K562 (cell line): ENCODE measurements at regions not wholly inside any gene's neighbourhood (a gene's known extent, or its start where the extent isn't known, plus 50 kb on each side); places are given as distances from the start of the nearest gene placed in this dataset.
"Not testable (repeated sequence)": the region's sequence is repeated elsewhere in the genome, so short reads cannot be mapped to it uniquely, and the experiment has no call there.

ENCODE experiments used
- ATAC-seq: fragments of 200-7000 bp; cut with Tn5 transposase; 3 replicates; pipeline ENCODE4 v1.9.1; 2020; ENCODE audit warnings: moderate library complexity
- BruUV-seq: library from RNA; stranded (reverse); fragments of 400-500 nt; replicated peaks from 2 replicates; lab custom pipeline; 2021; lab: Mats Ljungman, UMichigan
- CTCF ChIA-PET: fragments of 300-600 bp; formaldehyde crosslinking; extraction: SDS; loops from one replicate; lab custom pipeline; 2021; ENCODE audit warnings: low intra/inter-chr PET ratio; lab: Yijun Ruan, JAX
- POLR2A ChIA-PET: fragments of 300-600, 350-650 bp; sonication (Branson Sonifier 250); formaldehyde crosslinking; extraction: SDS; loops from one replicate; lab custom pipeline; 2021; ENCODE audit warnings: antibody characterized with exemption, inconsistent platforms; lab: Yijun Ruan, JAX
- DNase-seq, 4 experiments: peaks; one replicate each; pipeline versions ENCODE4 v3.0.0 to v3.0.0-alpha.2; 2011 to 2018; ENCODE audit warnings: low spot score in 3 of 4, mixed read lengths in 3 of 4; ENCODE audit errors: extremely low read depth in 1 of 4
- FAIRE-seq: peaks from 2 replicates; lab custom pipeline; 2011; peaks lifted over from hg19 to GRCh38; lab: Jason Lieb, UNC
- H2AFZ ChIP-seq: 2 replicates; pipeline ENCODE4 v1.6.0; 2011; ENCODE audit warnings: low read depth, low read length, control low read depth, inconsistent platforms
- H3K27ac ChIP-seq: fragments of 200-600 bp; 3 replicates; pipeline ENCODE4 v1.8.0; 2011; ENCODE audit warnings: low read depth, mild to moderate bottlenecking, control low read depth, inconsistent platforms, low read length, moderate library complexity, mixed read lengths; ENCODE audit errors: extremely low read depth
- H3K27me3 ChIP-seq, 2 experiments: fragments of 300-600 bp in 1 of 2; 2 replicates in 1 of 2; 3 replicates in 1 of 2; pipeline versions ENCODE4 v1.6.0 to v1.8.0; 2011; ENCODE audit warnings: inconsistent platforms in 2 of 2, low read length in 2 of 2, mild to moderate bottlenecking in 1 of 2, mixed read lengths in 1 of 2, moderate library complexity in 1 of 2; ENCODE audit not compliant: control insufficient read depth in 2 of 2, insufficient read depth in 2 of 2
- H3K36me3 ChIP-seq: fragments of 300-600 bp; 3 replicates; pipeline ENCODE4 v1.8.0; 2011; ENCODE audit warnings: mild to moderate bottlenecking, low read length, inconsistent platforms; ENCODE audit not compliant: control insufficient read depth, insufficient read depth
- H3K4me1 ChIP-seq, 2 experiments: fragments of 200-600 bp in 1 of 2; replicated peaks in 1 of 2; 2 replicates in 1 of 2; 3 replicates in 1 of 2; pipeline versions ENCODE4 v1.5.1 to v1.8.0; 2011; ENCODE audit warnings: inconsistent platforms in 2 of 2, low read length in 2 of 2, mild to moderate bottlenecking in 1 of 2, mixed read lengths in 1 of 2, moderate library complexity in 1 of 2; ENCODE audit not compliant: control insufficient read depth in 2 of 2, insufficient read depth in 2 of 2
- H3K4me2 ChIP-seq: 2 replicates; pipeline ENCODE4 v1.6.1; 2011; ENCODE audit warnings: low read length, control low read depth, inconsistent platforms, mixed read lengths; ENCODE audit not compliant: insufficient read depth
- H3K4me3 ChIP-seq: fragments of 200-600 bp; sonication (generic), shearing (Covaris generic); 2 replicates; pipeline ENCODE4 v1.5.1; 2016; ENCODE audit warnings: control low read depth, inconsistent platforms
- H3K79me2 ChIP-seq: fragments of 200-600 bp; 3 replicates; pipeline ENCODE4 v1.8.0; 2011; ENCODE audit warnings: low read length, inconsistent platforms; ENCODE audit not compliant: control insufficient read depth, insufficient read depth
- H3K9ac ChIP-seq, 2 experiments: 2 replicates each; pipeline versions ENCODE4 v1.6.0 to v1.6.1; 2011; ENCODE audit warnings: low read depth in 2 of 2, low read length in 2 of 2, control low read depth in 1 of 2, inconsistent platforms in 1 of 2, mild to moderate bottlenecking in 1 of 2, mixed read lengths in 1 of 2; ENCODE audit not compliant: insufficient read depth in 1 of 2
- H3K9me1 ChIP-seq: one replicate; pipeline ENCODE4 v1.6.0; 2011; ENCODE audit warnings: inconsistent platforms, mild to moderate bottlenecking, low read length, moderate library complexity; ENCODE audit not compliant: control insufficient read depth, insufficient read depth
- H3K9me3 ChIP-seq: replicated peaks from 2 replicates; pipeline ENCODE4 v1.5.1; 2011; ENCODE audit warnings: low read depth, low read length, inconsistent platforms; ENCODE audit not compliant: control insufficient read depth, insufficient read depth
- H4K20me1 ChIP-seq: replicated peaks from 2 replicates; pipeline ENCODE4 v1.6.1; 2011; ENCODE audit warnings: low read length, inconsistent platforms, mixed read lengths; ENCODE audit not compliant: control insufficient read depth, insufficient read depth
- CGGBP1 ChIP-seq: fragments of 250-450 bp; sonication (Bioruptor Pico); IDR thresholded peaks from 2 replicates; pipeline ENCODE4 v1.9.0; 2021; ENCODE audit warnings: mild to moderate bottlenecking
- FOXJ3 ChIP-seq: sonication (generic); formaldehyde crosslinking; IDR thresholded peaks from 2 replicates; pipeline ENCODE4 v1.4.0; 2020; ENCODE audit warnings: mild to moderate bottlenecking, missing genetic modification reagents
- KDM1A ChIP-seq, 2 experiments: fragments of 450-650 bp; IDR thresholded peaks; 2 replicates each; pipeline ENCODE4 v1.6.1; 2016; ENCODE audit warnings: mild to moderate bottlenecking in 2 of 2
- KDM5B ChIP-seq: fragments of 200-600 bp; sonication (generic); IDR thresholded peaks from 2 replicates; pipeline ENCODE4 v1.6.1; 2012; ENCODE audit warnings: low read depth, mild to moderate bottlenecking, moderate library complexity, low read length, control low read depth, inconsistent platforms; ENCODE audit not compliant: insufficient replicate concordance
- SMARCA4 ChIP-seq: fragments of 450-650 bp; IDR thresholded peaks from 2 replicates; pipeline ENCODE4 v1.6.1; 2016
- ZNF512 ChIP-seq: IDR thresholded peaks from 2 replicates; pipeline ENCODE4 v1.6.1; 2016; ENCODE audit warnings: missing genetic modification characterization, missing compliant biosample characterization
- WGBS: fragments of 100-300 bp; shearing (Covaris generic); methylation state at CpG from one replicate; pipeline ENCODE4 v1.1.6; 2016; ENCODE audit warnings: low coverage, mixed read lengths; ENCODE audit not compliant: insufficient coverage; ENCODE audit errors: missing lambda C conversion rate; 5-methylcytosine and 5-hydroxymethylcytosine counted together
- in situ Hi-C: fragments of 300-500 bp; cut with MboI; formaldehyde crosslinking; loops from 4 replicates; pipeline ENCODE4 v1.15.0; 2018; ENCODE audit warnings: inconsistent platforms, mixed read lengths
- intact Hi-C: fragments of 100-400 bp; cut with micrococcal nuclease; formaldehyde crosslinking; loops from 2 replicates; pipeline ENCODE4 v1.14.2; 2022

GRCh38 chr3:177795859-177796258, 598.6 kb upstream of the TBL1XR1 start (continued):
- no peak for TF ChIP-seq ZNF512 (tag)
- no peak for TF ChIP-seq FOXJ3
- no peak for TF ChIP-seq CGGBP1 (CRISPR knock-in tag)
- no peak for TF ChIP-seq KDM1A (IDR thresholded peaks at IDR 0.05)
- TF ChIP-seq SMARCA4: no peak
- TF ChIP-seq KDM5B: no peak
- TF ChIP-seq, all 486 proteins: peak for 0

DNA sequence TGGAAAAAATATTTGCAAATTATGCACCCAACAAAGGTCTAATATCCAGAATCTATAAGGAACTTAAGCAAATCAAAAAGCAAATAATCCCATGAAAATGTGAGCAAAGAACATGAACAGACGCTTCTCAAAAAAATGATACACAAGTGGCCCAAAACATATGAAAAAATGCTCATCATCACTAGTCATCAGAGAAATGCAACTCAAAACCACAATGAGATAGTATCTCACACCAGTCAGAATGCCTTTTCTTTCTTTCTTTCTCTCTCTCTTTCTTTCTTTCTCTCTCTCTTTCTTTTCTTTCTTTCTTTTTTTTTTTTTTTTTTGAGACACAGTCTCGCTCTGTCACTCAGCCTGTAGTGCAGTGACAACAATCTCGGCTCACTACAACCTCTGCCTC, 602.9 kb upstream of the TBL1XR1 start:
- H3K9me3 ChIP-seq, H3K9ac ChIP-seq, H3K4me2 ChIP-seq, ATAC-seq, H4K20me1 ChIP-seq, H3K9me1 ChIP-seq, DNase-seq, H3K27ac ChIP-seq, H2AFZ ChIP-seq, BruUV-seq, H3K79me2 ChIP-seq, POLR2A ChIA-PET, CTCF ChIA-PET, H3K27me3 ChIP-seq, H3K4me1 ChIP-seq, H3K4me3 ChIP-seq, H3K36me3 ChIP-seq, FAIRE-seq, intact Hi-C loops, in situ Hi-C loops: not testable (repeated sequence)
- WGBS: 0% methylated on average over 2 of the region's 3 CpGs
